ENCODE measurements at regions not wholly inside any gene's neighbourhood (a gene's known extent, or its start where the extent isn't known, plus 50 kb on each side); places are given as distances from the start of the nearest gene placed in this dataset.
A peak's percentile ranks its signal among the peaks of the same experiment; 100 is the strongest.

DNA sequence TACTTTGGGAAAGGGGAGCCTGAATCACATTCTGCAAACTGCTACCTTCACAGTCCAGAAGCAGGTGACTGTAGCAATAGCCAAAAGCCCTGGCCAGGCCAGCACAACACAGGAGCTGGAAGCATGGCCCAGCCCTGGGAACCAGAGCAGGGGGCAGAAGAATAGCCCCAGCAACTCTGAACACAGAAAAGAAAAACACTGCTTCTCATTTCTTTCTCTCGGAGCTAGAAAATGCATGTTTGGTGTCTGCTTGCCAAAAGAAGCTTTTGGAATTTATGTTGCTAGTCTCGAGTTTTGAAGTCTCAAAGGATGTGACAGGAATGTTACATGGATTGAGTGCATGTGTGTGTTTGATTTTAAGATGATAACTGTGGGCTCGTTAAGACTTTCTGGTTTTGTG is 79.8 kb upstream of the SCAF8 start:
- no peak for TF ChIP-seq CTCF (IDR thresholded peaks at IDR 0.05; ENCODE audit: insufficient read depth, low read length)
- DNase-seq (ENCODE audit: low read depth): no peak
- no peak overlapping the region for H3K4me3 ChIP-seq (ENCODE audit: low read depth, low read length)

GRCh38 chr6:154653853-154654252 is 79.4 kb upstream of the SCAF8 start:
- H3K4me3 ChIP-seq (ENCODE audit: low read depth, low read length): no peak overlapping the region
- no peak for TF ChIP-seq CTCF (IDR thresholded peaks at IDR 0.05; ENCODE audit: insufficient read depth, low read length)
- DNase-seq (ENCODE audit: low read depth): peak; percentile 90

DNA sequence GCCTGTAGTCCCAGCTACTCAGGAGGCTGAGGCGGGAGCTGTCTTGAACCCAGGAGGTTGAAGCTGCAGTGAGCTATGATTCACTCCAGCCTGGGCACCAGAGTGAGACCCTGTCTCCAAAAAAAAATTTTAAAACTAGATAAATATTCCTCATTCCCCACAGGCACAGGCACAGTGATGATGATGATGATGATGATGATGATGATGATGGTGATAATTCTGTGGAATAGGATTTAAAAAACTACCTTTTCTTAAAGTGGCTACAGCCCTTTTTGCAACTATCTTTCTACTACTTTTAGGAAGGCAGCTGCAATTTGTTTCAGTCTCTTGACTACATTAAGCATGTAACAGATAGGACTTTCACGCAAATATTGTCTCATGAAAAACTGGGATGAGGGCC is 76.6 kb upstream of the SCAF8 start:
- TF ChIP-seq CTCF (IDR thresholded peaks at IDR 0.05; ENCODE audit: insufficient read depth, low read length): no peak
- no peak overlapping the region for H3K4me3 ChIP-seq (ENCODE audit: low read depth, low read length)
- no peak for DNase-seq (ENCODE audit: low read depth)

- DNase-seq (ENCODE audit: low read depth): no peak
- no peak overlapping the region for H3K4me3 ChIP-seq (ENCODE audit: low read depth, low read length)
- TF ChIP-seq CTCF (IDR thresholded peaks at IDR 0.05; ENCODE audit: insufficient read depth, low read length): no peak
Measured at GRCh38 chr6:154661768-154662167, 71.4 kb upstream of the SCAF8 start.

GRCh38 chr6:154664287-154664686 is 68.9 kb upstream of the SCAF8 start:
- H3K4me3 ChIP-seq (ENCODE audit: low read depth, low read length): no peak overlapping the region
- DNase-seq (ENCODE audit: low read depth): no peak

GRCh38 chr6:154668156-154668555 is 65.1 kb upstream of the SCAF8 start:
- H3K4me3 ChIP-seq (ENCODE audit: low read depth, low read length): no peak overlapping the region
- no peak for TF ChIP-seq CTCF (IDR thresholded peaks at IDR 0.05; ENCODE audit: insufficient read depth, low read length)
- DNase-seq (ENCODE audit: low read depth): no peak

More at GRCh38 chr6:154664287-154664686, 68.9 kb upstream of the SCAF8 start:
- no peak for TF ChIP-seq CTCF (IDR thresholded peaks at IDR 0.05; ENCODE audit: insufficient read depth, low read length)

GRCh38 chr6:154672086-154672485 is 61.1 kb upstream of the SCAF8 start:
- H3K4me3 ChIP-seq (ENCODE audit: low read depth, low read length): no peak overlapping the region
- no peak for DNase-seq (ENCODE audit: low read depth)
- no peak for TF ChIP-seq CTCF (IDR thresholded peaks at IDR 0.05; ENCODE audit: insufficient read depth, low read length)

Data from fibroblast of the aortic adventitia (primary cell).